H1 (cell line): ENCODE measurements at regions not wholly inside any gene's neighbourhood (a gene's known extent, or its start where the extent isn't known, plus 50 kb on each side); places are given as distances from the start of the nearest gene placed in this dataset.

ENCODE experiments used
- GABPA ChIP-seq: IDR thresholded peaks from 2 replicates; pipeline ENCODE4 v1.6.1; 2011; ENCODE audit warnings: mild to moderate bottlenecking, low read length, moderate library complexity, borderline replicate concordance; ENCODE audit not compliant: insufficient read depth
- HDAC2 ChIP-seq, 2 experiments: fragments of 300-600 bp in 1 of 2; sonication (generic) in 1 of 2; IDR thresholded peaks; 2 replicates each; pipeline ENCODE4 v1.6.1; 2011 to 2012; ENCODE audit warnings: low read depth in 2 of 2, low read length in 2 of 2, mild to moderate bottlenecking in 2 of 2, moderate library complexity in 2 of 2, borderline replicate concordance in 1 of 2, inconsistent platforms in 1 of 2
- ZNF274 ChIP-seq: IDR thresholded peaks from 2 replicates; pipeline ENCODE4 v1.7.0; 2012; ENCODE audit warnings: low read length, borderline replicate concordance; ENCODE audit errors: extremely low read depth
- TF ChIP-seq, protein P1 (sequence below): fragments of 300-600 bp; sonication (generic); IDR thresholded peaks from 2 replicates; pipeline ENCODE4 v1.7.1; 2012; ENCODE audit warnings: low read length, moderate library complexity, mild to moderate bottlenecking, inconsistent platforms; ENCODE audit not compliant: insufficient replicate concordance
- TF ChIP-seq, protein P2 (sequence below), 3 experiments: IDR thresholded peaks; 1 replicate in 2 of 3; 2 replicates in 1 of 3; pipeline versions ENCODE4 v1.5.1 to v1.6.1; 2011; ENCODE audit warnings: low read length in 3 of 3, mild to moderate bottlenecking in 3 of 3, inconsistent platforms in 2 of 3, low read depth in 1 of 3, moderate library complexity in 1 of 3; ENCODE audit not compliant: insufficient read depth in 1 of 3; ENCODE audit errors: control extremely low read depth in 1 of 3
- TF ChIP-seq, protein P3 (sequence below): IDR thresholded peaks from 2 replicates; pipeline ENCODE4 v1.6.1; 2012; ENCODE audit warnings: inconsistent platforms
- TF ChIP-seq, protein P4 (sequence below): IDR thresholded peaks from 2 replicates; pipeline ENCODE4 v1.6.1; 2011; ENCODE audit warnings: low read depth, mild to moderate bottlenecking, low read length; ENCODE audit not compliant: insufficient read depth

DNA sequence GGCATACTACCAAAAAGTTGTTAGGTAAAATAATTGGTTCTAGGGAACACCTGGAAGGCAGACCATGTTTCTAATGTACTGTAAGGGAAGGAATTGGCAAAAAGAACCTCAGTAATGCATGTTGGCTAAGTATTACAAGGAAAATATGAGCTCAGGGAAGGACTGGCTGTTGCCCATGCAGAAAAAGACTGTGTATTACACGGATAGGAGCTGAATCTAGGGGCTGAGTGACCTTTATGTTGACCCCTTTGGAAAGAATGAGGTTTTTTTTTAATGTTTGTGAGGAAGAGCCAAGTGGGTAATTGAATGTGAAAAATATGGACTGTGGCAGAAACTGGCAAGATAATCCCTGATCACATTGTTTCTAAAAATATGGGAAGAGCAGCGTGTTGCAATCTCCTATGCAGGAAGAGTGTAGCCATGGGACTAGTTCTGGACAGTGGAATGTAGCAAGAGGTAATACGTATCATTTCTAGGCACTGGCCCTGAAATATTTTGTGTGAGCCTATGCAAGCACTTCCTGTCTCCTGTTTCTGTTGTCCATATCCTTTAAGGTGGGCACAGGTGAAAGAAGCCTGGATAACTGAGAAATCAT is 95.1 kb upstream of the CNTNAP4 start (continued):
- TF ChIP-seq, protein P1, sequence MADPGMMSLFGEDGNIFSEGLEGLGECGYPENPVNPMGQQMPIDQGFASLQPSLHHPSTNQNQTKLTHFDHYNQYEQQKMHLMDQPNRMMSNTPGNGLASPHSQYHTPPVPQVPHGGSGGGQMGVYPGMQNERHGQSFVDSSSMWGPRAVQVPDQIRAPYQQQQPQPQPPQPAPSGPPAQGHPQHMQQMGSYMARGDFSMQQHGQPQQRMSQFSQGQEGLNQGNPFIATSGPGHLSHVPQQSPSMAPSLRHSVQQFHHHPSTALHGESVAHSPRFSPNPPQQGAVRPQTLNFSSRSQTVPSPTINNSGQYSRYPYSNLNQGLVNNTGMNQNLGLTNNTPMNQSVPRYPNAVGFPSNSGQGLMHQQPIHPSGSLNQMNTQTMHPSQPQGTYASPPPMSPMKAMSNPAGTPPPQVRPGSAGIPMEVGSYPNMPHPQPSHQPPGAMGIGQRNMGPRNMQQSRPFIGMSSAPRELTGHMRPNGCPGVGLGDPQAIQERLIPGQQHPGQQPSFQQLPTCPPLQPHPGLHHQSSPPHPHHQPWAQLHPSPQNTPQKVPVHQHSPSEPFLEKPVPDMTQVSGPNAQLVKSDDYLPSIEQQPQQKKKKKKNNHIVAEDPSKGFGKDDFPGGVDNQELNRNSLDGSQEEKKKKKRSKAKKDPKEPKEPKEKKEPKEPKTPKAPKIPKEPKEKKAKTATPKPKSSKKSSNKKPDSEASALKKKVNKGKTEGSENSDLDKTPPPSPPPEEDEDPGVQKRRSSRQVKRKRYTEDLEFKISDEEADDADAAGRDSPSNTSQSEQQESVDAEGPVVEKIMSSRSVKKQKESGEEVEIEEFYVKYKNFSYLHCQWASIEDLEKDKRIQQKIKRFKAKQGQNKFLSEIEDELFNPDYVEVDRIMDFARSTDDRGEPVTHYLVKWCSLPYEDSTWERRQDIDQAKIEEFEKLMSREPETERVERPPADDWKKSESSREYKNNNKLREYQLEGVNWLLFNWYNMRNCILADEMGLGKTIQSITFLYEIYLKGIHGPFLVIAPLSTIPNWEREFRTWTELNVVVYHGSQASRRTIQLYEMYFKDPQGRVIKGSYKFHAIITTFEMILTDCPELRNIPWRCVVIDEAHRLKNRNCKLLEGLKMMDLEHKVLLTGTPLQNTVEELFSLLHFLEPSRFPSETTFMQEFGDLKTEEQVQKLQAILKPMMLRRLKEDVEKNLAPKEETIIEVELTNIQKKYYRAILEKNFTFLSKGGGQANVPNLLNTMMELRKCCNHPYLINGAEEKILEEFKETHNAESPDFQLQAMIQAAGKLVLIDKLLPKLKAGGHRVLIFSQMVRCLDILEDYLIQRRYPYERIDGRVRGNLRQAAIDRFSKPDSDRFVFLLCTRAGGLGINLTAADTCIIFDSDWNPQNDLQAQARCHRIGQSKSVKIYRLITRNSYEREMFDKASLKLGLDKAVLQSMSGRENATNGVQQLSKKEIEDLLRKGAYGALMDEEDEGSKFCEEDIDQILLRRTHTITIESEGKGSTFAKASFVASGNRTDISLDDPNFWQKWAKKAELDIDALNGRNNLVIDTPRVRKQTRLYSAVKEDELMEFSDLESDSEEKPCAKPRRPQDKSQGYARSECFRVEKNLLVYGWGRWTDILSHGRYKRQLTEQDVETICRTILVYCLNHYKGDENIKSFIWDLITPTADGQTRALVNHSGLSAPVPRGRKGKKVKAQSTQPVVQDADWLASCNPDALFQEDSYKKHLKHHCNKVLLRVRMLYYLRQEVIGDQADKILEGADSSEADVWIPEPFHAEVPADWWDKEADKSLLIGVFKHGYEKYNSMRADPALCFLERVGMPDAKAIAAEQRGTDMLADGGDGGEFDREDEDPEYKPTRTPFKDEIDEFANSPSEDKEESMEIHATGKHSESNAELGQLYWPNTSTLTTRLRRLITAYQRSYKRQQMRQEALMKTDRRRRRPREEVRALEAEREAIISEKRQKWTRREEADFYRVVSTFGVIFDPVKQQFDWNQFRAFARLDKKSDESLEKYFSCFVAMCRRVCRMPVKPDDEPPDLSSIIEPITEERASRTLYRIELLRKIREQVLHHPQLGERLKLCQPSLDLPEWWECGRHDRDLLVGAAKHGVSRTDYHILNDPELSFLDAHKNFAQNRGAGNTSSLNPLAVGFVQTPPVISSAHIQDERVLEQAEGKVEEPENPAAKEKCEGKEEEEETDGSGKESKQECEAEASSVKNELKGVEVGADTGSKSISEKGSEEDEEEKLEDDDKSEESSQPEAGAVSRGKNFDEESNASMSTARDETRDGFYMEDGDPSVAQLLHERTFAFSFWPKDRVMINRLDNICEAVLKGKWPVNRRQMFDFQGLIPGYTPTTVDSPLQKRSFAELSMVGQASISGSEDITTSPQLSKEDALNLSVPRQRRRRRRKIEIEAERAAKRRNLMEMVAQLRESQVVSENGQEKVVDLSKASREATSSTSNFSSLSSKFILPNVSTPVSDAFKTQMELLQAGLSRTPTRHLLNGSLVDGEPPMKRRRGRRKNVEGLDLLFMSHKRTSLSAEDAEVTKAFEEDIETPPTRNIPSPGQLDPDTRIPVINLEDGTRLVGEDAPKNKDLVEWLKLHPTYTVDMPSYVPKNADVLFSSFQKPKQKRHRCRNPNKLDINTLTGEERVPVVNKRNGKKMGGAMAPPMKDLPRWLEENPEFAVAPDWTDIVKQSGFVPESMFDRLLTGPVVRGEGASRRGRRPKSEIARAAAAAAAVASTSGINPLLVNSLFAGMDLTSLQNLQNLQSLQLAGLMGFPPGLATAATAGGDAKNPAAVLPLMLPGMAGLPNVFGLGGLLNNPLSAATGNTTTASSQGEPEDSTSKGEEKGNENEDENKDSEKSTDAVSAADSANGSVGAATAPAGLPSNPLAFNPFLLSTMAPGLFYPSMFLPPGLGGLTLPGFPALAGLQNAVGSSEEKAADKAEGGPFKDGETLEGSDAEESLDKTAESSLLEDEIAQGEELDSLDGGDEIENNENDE = no peak
- TF ChIP-seq GABPA (no peak), ZNF274 (no peak), HDAC2 (IDR thresholded peaks at IDR 0.05; ENCODE audit: borderline replicate concordance in 1 of 2, low read depth in 2 of 2, low read length in 2 of 2) (no peak)
- TF ChIP-seq, protein P2, sequence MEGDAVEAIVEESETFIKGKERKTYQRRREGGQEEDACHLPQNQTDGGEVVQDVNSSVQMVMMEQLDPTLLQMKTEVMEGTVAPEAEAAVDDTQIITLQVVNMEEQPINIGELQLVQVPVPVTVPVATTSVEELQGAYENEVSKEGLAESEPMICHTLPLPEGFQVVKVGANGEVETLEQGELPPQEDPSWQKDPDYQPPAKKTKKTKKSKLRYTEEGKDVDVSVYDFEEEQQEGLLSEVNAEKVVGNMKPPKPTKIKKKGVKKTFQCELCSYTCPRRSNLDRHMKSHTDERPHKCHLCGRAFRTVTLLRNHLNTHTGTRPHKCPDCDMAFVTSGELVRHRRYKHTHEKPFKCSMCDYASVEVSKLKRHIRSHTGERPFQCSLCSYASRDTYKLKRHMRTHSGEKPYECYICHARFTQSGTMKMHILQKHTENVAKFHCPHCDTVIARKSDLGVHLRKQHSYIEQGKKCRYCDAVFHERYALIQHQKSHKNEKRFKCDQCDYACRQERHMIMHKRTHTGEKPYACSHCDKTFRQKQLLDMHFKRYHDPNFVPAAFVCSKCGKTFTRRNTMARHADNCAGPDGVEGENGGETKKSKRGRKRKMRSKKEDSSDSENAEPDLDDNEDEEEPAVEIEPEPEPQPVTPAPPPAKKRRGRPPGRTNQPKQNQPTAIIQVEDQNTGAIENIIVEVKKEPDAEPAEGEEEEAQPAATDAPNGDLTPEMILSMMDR (IDR thresholded peaks at IDR 0.05; ENCODE audit: control extremely low read depth in 1 of 3, insufficient read depth in 1 of 3, low read depth in 1 of 3, low read length in 3 of 3) = no peak
- TF ChIP-seq, protein P3, sequence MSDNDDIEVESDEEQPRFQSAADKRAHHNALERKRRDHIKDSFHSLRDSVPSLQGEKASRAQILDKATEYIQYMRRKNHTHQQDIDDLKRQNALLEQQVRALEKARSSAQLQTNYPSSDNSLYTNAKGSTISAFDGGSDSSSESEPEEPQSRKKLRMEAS = no peak
- TF ChIP-seq, protein P4, sequence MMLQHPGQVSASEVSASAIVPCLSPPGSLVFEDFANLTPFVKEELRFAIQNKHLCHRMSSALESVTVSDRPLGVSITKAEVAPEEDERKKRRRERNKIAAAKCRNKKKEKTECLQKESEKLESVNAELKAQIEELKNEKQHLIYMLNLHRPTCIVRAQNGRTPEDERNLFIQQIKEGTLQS = no peak
